Parathyroid adenoma (tissue), 2 donors: ENCODE measurements at regions not wholly inside any gene's neighbourhood (a gene's known extent, or its start where the extent isn't known, plus 50 kb on each side); places are given as distances from the start of the nearest gene placed in this dataset.

Experiments
- H2AFZ ChIP-seq: fragments of 300-600 bp; sonication (generic); one replicate; pipeline ENCODE4 v1.7.0; 2017; ENCODE audit warnings: antibody characterized with exemption, mild to moderate bottlenecking
- H3K27ac ChIP-seq: fragments of 300-600 bp; sonication (generic); one replicate; pipeline ENCODE4 v1.7.0; 2017
- H3K27me3 ChIP-seq: fragments of 300-600 bp; sonication (generic); one replicate; pipeline ENCODE4 v1.7.0; 2017; ENCODE audit warnings: low read length; ENCODE audit not compliant: control insufficient read depth, insufficient read depth
- H3K36me3 ChIP-seq: fragments of 300-600 bp; sonication (generic); one replicate; pipeline ENCODE4 v1.7.0; 2017; ENCODE audit warnings: low read length; ENCODE audit not compliant: control insufficient read depth, insufficient read depth
- H3K4me1 ChIP-seq: fragments of 300-600 bp; sonication (generic); one replicate; pipeline ENCODE4 v1.7.0; 2017; ENCODE audit warnings: control low read depth
- H3K4me2 ChIP-seq: fragments of 300-600 bp; sonication (generic); one replicate; pipeline ENCODE4 v1.7.0; 2017; ENCODE audit warnings: low read length
- H3K4me3 ChIP-seq: fragments of 300-600 bp; sonication (generic); one replicate; pipeline ENCODE4 v1.7.0; 2017; ENCODE audit warnings: low read depth, low read length
- H3K79me2 ChIP-seq: fragments of 300-600 bp; sonication (generic); one replicate; pipeline ENCODE4 v1.7.0; 2017; ENCODE audit warnings: control low read depth
- H3K9ac ChIP-seq: fragments of 300-600 bp; sonication (generic); one replicate; pipeline ENCODE4 v1.7.0; 2017; ENCODE audit warnings: mild to moderate bottlenecking
- H3K9me3 ChIP-seq: fragments of 300-600 bp; sonication (generic); one replicate; pipeline ENCODE4 v1.7.0; 2017; ENCODE audit warnings: low read length; ENCODE audit not compliant: control insufficient read depth
- TF ChIP-seq, protein P1 (sequence below): fragments of 300-600 bp; sonication (generic); IDR thresholded peaks from one replicate; pipeline ENCODE4 v1.7.0; 2017; ENCODE audit warnings: antibody characterized with exemption, mild to moderate bottlenecking
- donor health status: primary hyperparathyroidism.

DNA sequence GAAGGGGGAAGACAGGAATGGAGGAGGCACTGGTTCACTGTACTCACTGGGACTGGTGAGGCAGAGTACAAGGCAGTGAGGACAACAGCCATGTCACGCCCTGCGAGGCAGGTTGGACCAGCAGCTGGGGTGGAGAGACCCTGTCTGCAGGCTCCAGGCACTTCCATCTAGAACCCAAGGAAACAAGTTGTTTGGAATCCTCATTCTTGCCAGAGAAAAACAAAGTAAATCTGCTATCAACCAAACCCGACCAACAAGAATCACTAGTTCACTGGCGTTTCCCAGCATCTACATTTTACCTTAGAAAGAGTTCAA lies 98.5 kb upstream of the CDYL start:
- H3K79me2 ChIP-seq: no peaks in the 10 kb centered on the region
- no peaks in the 10 kb centered on the region for H3K9me3 ChIP-seq
- H2AFZ ChIP-seq: no peak overlapping the region
- H3K4me1 ChIP-seq: no peaks in the 10 kb centered on the region
- TF ChIP-seq, protein P1, sequence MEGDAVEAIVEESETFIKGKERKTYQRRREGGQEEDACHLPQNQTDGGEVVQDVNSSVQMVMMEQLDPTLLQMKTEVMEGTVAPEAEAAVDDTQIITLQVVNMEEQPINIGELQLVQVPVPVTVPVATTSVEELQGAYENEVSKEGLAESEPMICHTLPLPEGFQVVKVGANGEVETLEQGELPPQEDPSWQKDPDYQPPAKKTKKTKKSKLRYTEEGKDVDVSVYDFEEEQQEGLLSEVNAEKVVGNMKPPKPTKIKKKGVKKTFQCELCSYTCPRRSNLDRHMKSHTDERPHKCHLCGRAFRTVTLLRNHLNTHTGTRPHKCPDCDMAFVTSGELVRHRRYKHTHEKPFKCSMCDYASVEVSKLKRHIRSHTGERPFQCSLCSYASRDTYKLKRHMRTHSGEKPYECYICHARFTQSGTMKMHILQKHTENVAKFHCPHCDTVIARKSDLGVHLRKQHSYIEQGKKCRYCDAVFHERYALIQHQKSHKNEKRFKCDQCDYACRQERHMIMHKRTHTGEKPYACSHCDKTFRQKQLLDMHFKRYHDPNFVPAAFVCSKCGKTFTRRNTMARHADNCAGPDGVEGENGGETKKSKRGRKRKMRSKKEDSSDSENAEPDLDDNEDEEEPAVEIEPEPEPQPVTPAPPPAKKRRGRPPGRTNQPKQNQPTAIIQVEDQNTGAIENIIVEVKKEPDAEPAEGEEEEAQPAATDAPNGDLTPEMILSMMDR: no peak
- H3K27ac ChIP-seq: no peak overlapping the region
- no peak overlapping the region for H3K9ac ChIP-seq
- no peak overlapping the region for H3K4me2 ChIP-seq
- no peak overlapping the region for H3K4me3 ChIP-seq
- H3K27me3 ChIP-seq: no peaks in the 10 kb centered on the region
- no peaks in the 10 kb centered on the region for H3K36me3 ChIP-seq

DNA sequence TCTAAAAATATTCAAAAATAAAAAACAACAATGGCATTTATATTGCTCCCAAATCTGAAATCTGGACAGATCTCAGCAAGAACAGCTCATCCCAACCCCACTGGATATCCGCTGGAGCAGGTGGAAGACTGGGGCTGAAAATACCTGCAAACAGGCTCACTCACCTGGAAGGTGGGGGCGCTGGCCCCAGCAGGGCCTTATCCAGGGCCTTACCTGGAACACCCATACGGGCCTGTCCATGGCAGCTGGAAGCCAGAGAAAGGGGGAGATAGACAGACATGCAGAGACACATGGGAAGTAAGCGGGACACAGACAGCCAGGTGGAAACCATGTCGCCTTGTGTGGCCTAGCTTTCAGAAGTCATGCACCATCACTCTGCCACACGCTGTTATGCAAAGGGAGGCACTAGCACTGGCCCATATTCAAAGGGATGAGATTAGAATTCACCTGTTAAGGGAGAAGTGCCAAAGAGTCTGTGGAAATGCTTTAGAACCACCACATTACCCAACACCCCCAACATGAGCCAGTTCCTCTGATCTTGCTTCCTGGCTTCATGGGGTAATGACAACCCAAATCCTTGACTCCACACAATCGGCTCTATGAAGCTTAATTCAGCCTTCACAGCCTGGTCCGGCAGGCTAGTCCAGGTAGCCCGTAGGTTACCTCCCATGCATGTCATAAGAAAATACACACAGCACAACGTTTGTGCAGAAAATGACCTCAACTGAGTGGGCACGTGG lies 99.0 kb upstream of the CDYL start:
- H3K9ac ChIP-seq: no peak overlapping the region
- no peaks in the 10 kb centered on the region for H3K79me2 ChIP-seq
- no peaks in the 10 kb centered on the region for H3K27me3 ChIP-seq
- H3K4me1 ChIP-seq: no peaks in the 10 kb centered on the region
- no peak overlapping the region for H2AFZ ChIP-seq
- no peak overlapping the region for H3K27ac ChIP-seq
- H3K4me3 ChIP-seq: no peak overlapping the region
- no peaks in the 10 kb centered on the region for H3K36me3 ChIP-seq
- no peak overlapping the region for H3K4me2 ChIP-seq
- TF ChIP-seq, protein P1: no peak
- H3K9me3 ChIP-seq: no peaks in the 10 kb centered on the region

DNA sequence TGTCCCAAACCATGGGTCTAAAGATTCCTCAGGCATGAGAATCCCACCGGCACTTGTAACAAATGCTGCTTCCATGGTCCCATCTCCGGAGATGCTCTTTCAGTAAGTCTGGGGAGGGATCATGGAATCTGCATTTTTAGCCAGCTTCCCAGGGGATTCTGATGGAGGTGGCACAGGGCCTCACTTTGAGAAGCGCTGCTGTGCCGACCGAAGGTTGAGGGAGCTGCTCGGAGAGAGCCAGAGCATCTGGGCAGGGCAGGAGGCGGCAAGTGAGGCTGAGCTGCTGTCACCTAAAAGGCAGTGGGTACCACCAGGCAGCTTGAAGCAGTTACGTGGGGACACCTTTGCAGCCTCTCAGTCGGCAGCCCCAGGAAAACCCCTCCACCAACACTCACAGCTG lies 100.2 kb upstream of the CDYL start:
- no peak overlapping the region for H3K4me2 ChIP-seq
- TF ChIP-seq, protein P1: no peak
- no peaks in the 10 kb centered on the region for H3K79me2 ChIP-seq
- no peak overlapping the region for H2AFZ ChIP-seq
- H3K9me3 ChIP-seq: no peaks in the 10 kb centered on the region
- no peak overlapping the region for H3K4me3 ChIP-seq
- H3K27ac ChIP-seq: no peak overlapping the region
- no peak overlapping the region for H3K9ac ChIP-seq
- H3K4me1 ChIP-seq: no peaks in the 10 kb centered on the region
- H3K36me3 ChIP-seq: no peaks in the 10 kb centered on the region
- no peaks in the 10 kb centered on the region for H3K27me3 ChIP-seq

DNA sequence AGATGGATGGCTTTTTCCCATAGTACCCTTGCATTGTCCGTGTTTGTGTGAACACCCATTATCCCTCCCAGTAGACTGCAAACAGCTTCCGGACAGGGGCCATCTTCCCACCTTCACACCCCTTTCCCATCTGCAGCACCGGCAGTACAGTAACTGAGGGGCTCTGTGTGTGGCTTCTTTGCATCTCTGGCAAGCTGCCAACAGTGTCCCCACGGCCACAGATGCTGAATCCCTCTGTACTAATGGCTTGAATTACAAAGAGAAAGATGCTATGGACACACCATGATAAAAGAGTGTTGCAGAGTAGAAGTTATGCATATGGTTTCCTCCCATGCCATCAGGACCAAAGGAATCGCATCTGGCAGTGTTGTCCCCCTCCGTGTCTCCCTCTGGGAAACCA lies 101.1 kb upstream of the CDYL start:
- Histone ChIP-seq H3K36me3 (no peaks in the 10 kb centered on the region), H2AFZ (no peak overlapping the region), H3K27me3 (no peaks in the 10 kb centered on the region), H3K79me2 (no peaks in the 10 kb centered on the region), H3K4me2 (no peak overlapping the region), H3K4me1 (no peaks in the 10 kb centered on the region), H3K27ac (no peak overlapping the region), H3K4me3 (no peak overlapping the region), H3K9ac (no peak overlapping the region), H3K9me3 (no peaks in the 10 kb centered on the region)
- TF ChIP-seq, protein P1: no peak

DNA sequence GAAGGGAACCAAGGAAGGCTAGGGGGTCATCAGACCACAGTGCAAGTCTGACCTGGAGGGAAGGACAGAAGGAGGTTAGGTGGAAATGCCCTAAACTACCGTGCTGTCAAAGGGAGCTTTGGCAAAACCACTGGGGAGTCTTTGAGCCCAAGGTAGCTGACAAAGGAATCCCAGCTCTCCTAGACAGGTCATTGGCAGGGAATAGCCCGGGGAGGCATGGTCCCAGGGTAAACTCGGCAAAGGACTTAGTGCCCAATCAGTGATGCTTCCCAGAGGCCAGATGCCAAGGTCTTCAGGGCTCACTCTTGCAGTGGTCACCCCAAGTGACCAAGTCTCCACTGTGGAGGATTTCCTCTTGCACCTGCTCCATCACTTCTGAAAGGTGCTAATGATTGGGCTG lies 102.3 kb upstream of the CDYL start:
- no peak overlapping the region for H3K4me2 ChIP-seq
- H3K27ac ChIP-seq: no peak overlapping the region
- H3K36me3 ChIP-seq: no peaks in the 10 kb centered on the region
- no peak overlapping the region for H3K4me3 ChIP-seq
- H3K79me2 ChIP-seq: no peaks in the 10 kb centered on the region
- no peak overlapping the region for H2AFZ ChIP-seq
- no peaks in the 10 kb centered on the region for H3K9me3 ChIP-seq
- H3K4me1 ChIP-seq: no peaks in the 10 kb centered on the region
- no peaks in the 10 kb centered on the region for H3K27me3 ChIP-seq
- TF ChIP-seq, protein P1: no peak
- H3K9ac ChIP-seq: no peak overlapping the region
